HCT116 (cell line): ENCODE measurements at regions not wholly inside any gene's neighbourhood (a gene's known extent, or its start where the extent isn't known, plus 50 kb on each side); places are given as distances from the start of the nearest gene placed in this dataset.

Experiments
- ATAC-seq: fragments of 200-7000 bp; cut with Tn5 transposase; 2 replicates; pipeline ENCODE4 v1.9.1; 2020; ENCODE audit warnings: mild to moderate bottlenecking, moderate library complexity
- BruUV-seq: library from RNA; stranded (reverse); fragments of 400-500 nt; replicated peaks from 2 replicates; lab custom pipeline; 2021; lab: Mats Ljungman, UMichigan
- CTCF ChIA-PET: fragments of 300-600 bp; sonication (Branson Sonifier 250); formaldehyde crosslinking; loops from one replicate; lab custom pipeline; 2021; ENCODE audit warnings: antibody characterized with exemption; lab: Charles Lee
- POLR2A ChIA-PET: fragments of 300-600, 350-600 bp; sonication (Branson Sonifier 250); formaldehyde crosslinking; loops from one replicate; lab custom pipeline; 2021; ENCODE audit warnings: antibody characterized with exemption; lab: Charles Lee
- RAD21 ChIA-PET, 2 experiments: fragments of 300-600 bp; sonication (Branson Sonifier 250); formaldehyde crosslinking; loops; one replicate each; lab custom pipeline; 2023; ENCODE audit warnings: low total read pairs in 2 of 2; ENCODE audit not compliant: uncharacterized antibody in 2 of 2, unreplicated experiment in 2 of 2, low non-redundant PET in 1 of 2; lab: Charles Lee
- DNase-seq: peaks from one replicate; pipeline ENCODE4 v3.0.0-alpha.2; 2010; ENCODE audit warnings: low read depth, low spot score
- H2AFZ ChIP-seq: fragments of 200-600 bp; shearing (Covaris generic), sonication (generic); 2 replicates; pipeline ENCODE4 v1.6.1; 2017; ENCODE audit warnings: low read depth, mixed run types, mixed read lengths, antibody characterized with exemption, low read length; ENCODE audit not compliant: poor library complexity, severe bottlenecking
- H3K27ac ChIP-seq: 2 replicates; pipeline ENCODE4 v1.5.1; 2012; ENCODE audit warnings: low read depth, low read length
- H3K27me3 ChIP-seq: fragments of 200-600 bp; sonication (generic); 2 replicates; pipeline ENCODE4 v1.6.1; 2016; ENCODE audit warnings: mixed run types, low read length, mixed read lengths; ENCODE audit not compliant: insufficient read depth
- H3K36me3 ChIP-seq, 2 experiments: fragments of 200-500 bp in 1 of 2; fragments of 200-600 bp in 1 of 2; sonication (Bioruptor generic) in 1 of 2; sonication (generic) in 1 of 2; 2 replicates each; pipeline versions ENCODE4 v1.5.1 to v1.6.1; 2014 to 2016; ENCODE audit warnings: low read length in 2 of 2, inconsistent platforms in 1 of 2, mixed read lengths in 1 of 2, mixed run types in 1 of 2; ENCODE audit not compliant: insufficient read depth in 2 of 2, control insufficient read depth in 1 of 2
- H3K4me1 ChIP-seq, 2 experiments: fragments of 200-600 bp in 1 of 2; sonication (generic) in 1 of 2; 2 replicates each; pipeline versions ENCODE4 v1.5.1 to v1.6.1; 2012 to 2017; ENCODE audit warnings: low read length in 2 of 2, inconsistent platforms in 1 of 2, mild to moderate bottlenecking in 1 of 2, mixed read lengths in 1 of 2, mixed run types in 1 of 2, moderate library complexity in 1 of 2; ENCODE audit not compliant: insufficient read depth in 2 of 2, control insufficient read depth in 1 of 2
- H3K4me2 ChIP-seq: fragments of 200-600 bp; sonication (generic); 2 replicates; pipeline ENCODE4 v1.6.1; 2017; ENCODE audit warnings: mixed run types, low read length, mixed read lengths
- H3K4me3 ChIP-seq, 2 experiments: fragments of 200-600 bp in 1 of 2; sonication (generic) in 1 of 2; replicated peaks in 1 of 2; 2 replicates each; pipeline ENCODE4 v1.5.1; 2011 to 2016; ENCODE audit warnings: low read length in 2 of 2, control low read depth in 1 of 2, low read depth in 1 of 2, mild to moderate bottlenecking in 1 of 2, mixed read lengths in 1 of 2, mixed run types in 1 of 2
- H3K79me2 ChIP-seq: fragments of 200-600 bp; sonication (generic); 2 replicates; pipeline ENCODE4 v1.6.1; 2017; ENCODE audit warnings: mild to moderate bottlenecking, mixed run types, low read length, moderate library complexity, mixed read lengths; ENCODE audit not compliant: insufficient read depth
- H3K9ac ChIP-seq: fragments of 200-600 bp; sonication (generic); 2 replicates; pipeline ENCODE4 v1.6.1; 2016; ENCODE audit warnings: low read length, mixed read lengths
- H3K9me2 ChIP-seq: fragments of 200-600 bp; sonication (generic), shearing (Covaris generic); 2 replicates; pipeline ENCODE4 v1.6.1; 2017; ENCODE audit warnings: mixed run types, mild to moderate bottlenecking, moderate library complexity; ENCODE audit not compliant: insufficient read depth
- H3K9me3 ChIP-seq, 2 experiments: fragments of 200-500 bp in 1 of 2; fragments of 200-600 bp in 1 of 2; sonication (Bioruptor generic) in 1 of 2; sonication (generic) in 1 of 2; 2 replicates each; pipeline ENCODE4 v1.6.1; 2014 to 2017; ENCODE audit warnings: low read length in 2 of 2, mixed read lengths in 2 of 2, inconsistent platforms in 1 of 2, low read depth in 1 of 2, mild to moderate bottlenecking in 1 of 2, mixed run types in 1 of 2, moderate library complexity in 1 of 2; ENCODE audit not compliant: control insufficient read depth in 1 of 2, insufficient read depth in 1 of 2
- H4K20me1 ChIP-seq: fragments of 200-600 bp; sonication (generic), shearing (Covaris generic); 2 replicates; pipeline ENCODE4 v1.6.1; 2017; ENCODE audit warnings: mixed run types, mild to moderate bottlenecking, moderate library complexity; ENCODE audit not compliant: insufficient read depth
- ATF3 ChIP-seq: IDR thresholded peaks from 2 replicates; pipeline ENCODE4 v1.6.1; 2012
- CTCF ChIP-seq, 3 experiments: fragments of 200-600 bp in 1 of 3; sonication (generic) in 1 of 3; IDR thresholded peaks in 2 of 3; conservative IDR thresholded peaks in 1 of 3; 2 replicates each; pipeline ENCODE4 v1.5.1; 2012 to 2017; ENCODE audit warnings: low read depth in 2 of 3, low read length in 2 of 3, antibody characterized with exemption in 1 of 3, borderline replicate concordance in 1 of 3, control low read depth in 1 of 3, mild to moderate bottlenecking in 1 of 3, mixed read lengths in 1 of 3, mixed run types in 1 of 3, moderate library complexity in 1 of 3; ENCODE audit not compliant: insufficient read depth in 1 of 3
- EGR1 ChIP-seq: IDR thresholded peaks from 2 replicates; pipeline ENCODE4 v1.6.1; 2012; ENCODE audit warnings: low read depth
- ELF1 ChIP-seq: IDR thresholded peaks from 2 replicates; pipeline ENCODE4 v1.6.1; 2012; ENCODE audit warnings: low read depth, borderline replicate concordance
- EZH2 ChIP-seq: fragments of 200-600 bp; sonication (generic); IDR thresholded peaks from 2 replicates; pipeline ENCODE4 v1.6.1; 2017; ENCODE audit warnings: antibody characterized with exemption, mixed run types
- EZH2phosphoT487 ChIP-seq: fragments of 200-600 bp; IDR thresholded peaks from 2 replicates; pipeline ENCODE4 v1.6.1; 2018; ENCODE audit warnings: antibody characterized with exemption, borderline replicate concordance
- FOSL1 ChIP-seq: IDR thresholded peaks from 2 replicates; pipeline ENCODE4 v1.6.1; 2012; ENCODE audit warnings: low read depth
- JUND ChIP-seq: IDR thresholded peaks from 2 replicates; pipeline ENCODE4 v1.6.1; 2012
- MAX ChIP-seq: IDR thresholded peaks from 2 replicates; pipeline ENCODE4 v1.6.1; 2012
- POLR2A ChIP-seq: IDR thresholded peaks from 2 replicates; pipeline ENCODE4 v1.7.0; 2011; ENCODE audit warnings: borderline replicate concordance; ENCODE audit not compliant: insufficient read depth, insufficient read length; ENCODE audit errors: extremely low read depth
- POLR2AphosphoS5 ChIP-seq: IDR thresholded peaks from 2 replicates; pipeline ENCODE4 v1.6.1; 2011; ENCODE audit warnings: mild to moderate bottlenecking, low read depth, low read length, moderate library complexity
- SIN3A ChIP-seq: IDR thresholded peaks from 2 replicates; pipeline ENCODE4 v1.6.1; 2012; ENCODE audit warnings: low read depth
- SP1 ChIP-seq: IDR thresholded peaks from 2 replicates; pipeline ENCODE4 v1.6.1; 2012; ENCODE audit warnings: low read depth
- SRF ChIP-seq: IDR thresholded peaks from 2 replicates; pipeline ENCODE4 v1.6.1; 2012; ENCODE audit warnings: low read depth
- TCF7L2 ChIP-seq: IDR thresholded peaks from 2 replicates; pipeline ENCODE4 v1.7.0; 2011; ENCODE audit warnings: borderline replicate concordance, inconsistent platforms; ENCODE audit not compliant: insufficient read depth, insufficient read length; ENCODE audit errors: extremely low read depth
- YY1 ChIP-seq: IDR thresholded peaks from 2 replicates; pipeline ENCODE4 v1.6.1; 2011; ENCODE audit warnings: low read length, low read depth, moderate library complexity, mild to moderate bottlenecking; ENCODE audit not compliant: insufficient replicate concordance; ENCODE audit errors: extremely low read depth
- ZBTB33 ChIP-seq: IDR thresholded peaks from 2 replicates; pipeline ENCODE4 v1.6.1; 2011; ENCODE audit warnings: mild to moderate bottlenecking, low read length, moderate library complexity; ENCODE audit not compliant: insufficient replicate concordance; ENCODE audit errors: extremely low read depth
- ZFX ChIP-seq: fragments of 450-650 bp; IDR thresholded peaks from 2 replicates; pipeline ENCODE4 v1.6.1; 2017
- ZNF274 ChIP-seq: fragments of 200-500 bp; sonication (Bioruptor generic); IDR thresholded peaks from 2 replicates; pipeline ENCODE4 v1.6.1; 2014; ENCODE audit warnings: mild to moderate bottlenecking, low read depth, low read length, inconsistent platforms
- intact Hi-C: fragments of 100-400 bp; cut with micrococcal nuclease; formaldehyde crosslinking; loops from 2 replicates; pipeline ENCODE4 v1.10.0; 2022

GRCh38 chr6:93013054-93013453 lies 406.3 kb downstream of the EPHA7 start:
- H2AFZ ChIP-seq, result no peak overlapping the region
- no peak overlapping the region for H3K4me2 ChIP-seq
- ChIA-PET CTCF (no interaction called here), POLR2A (no interaction called here), RAD21 (no interaction called here)
- H3K27me3 ChIP-seq, result no peaks in the 10 kb centered on the region
- DNase-seq (no peak), ATAC-seq (no peak)
- no peaks in the 10 kb centered on the region for H3K79me2 ChIP-seq
- H3K9me3 ChIP-seq, result peaks cover 9 to 10% of the 10 kb centered on the region in 2 experiments; a peak in 2 of 4 replicates
- H3K4me1 ChIP-seq, result no peaks in the 10 kb centered on the region
- no TSS peak for BruUV-seq
- no peak overlapping the region for H3K27ac ChIP-seq
- no peak overlapping the region for H3K9ac ChIP-seq
- no peak overlapping the region for H3K4me3 ChIP-seq
- H3K36me3 ChIP-seq, result no peaks in the 10 kb centered on the region
- no peaks in the 10 kb centered on the region for H3K9me2 ChIP-seq
- TF ChIP-seq ZBTB33, result no peak
- TF ChIP-seq FOSL1, result no peak
- TF ChIP-seq TCF7L2, result no peak
- TF ChIP-seq EGR1, result no peak
- no peak for TF ChIP-seq SIN3A
- no peak for TF ChIP-seq POLR2A
- TF ChIP-seq MAX, result no peak
- no peak for TF ChIP-seq ATF3
- no peak for TF ChIP-seq POLR2AphosphoS5
- no peak for TF ChIP-seq EZH2phosphoT487
- TF ChIP-seq CTCF (IDR thresholded peaks at IDR 0.05 in 2 of 3, conservative IDR thresholded peaks at IDR 0.05 in 1 of 3; ENCODE audit: borderline replicate concordance in 1 of 3, insufficient read depth in 1 of 3, low read depth in 2 of 3, low read length in 2 of 3), result no peak
- no peak for TF ChIP-seq SP1
- TF ChIP-seq YY1, result no peak
- no peak for TF ChIP-seq JUND
- no peak for TF ChIP-seq ELF1
- no peak for TF ChIP-seq ZFX
- no peak for TF ChIP-seq SRF
- no peak for TF ChIP-seq ZNF274
- no peak for TF ChIP-seq EZH2
- intact Hi-C loops, result no loop called here
- H4K20me1 ChIP-seq, result no peaks in the 10 kb centered on the region
